22Rv1 (cell line): ENCODE measurements at regions not wholly inside any gene's neighbourhood (a gene's known extent, or its start where the extent isn't known, plus 50 kb on each side); places are given as distances from the start of the nearest gene placed in this dataset.

Experiments used
- CTCF ChIP-seq: fragments of 450-650 bp; IDR thresholded peaks from 2 replicates; pipeline ENCODE4 v1.5.1; 2017; ENCODE audit warnings: mild to moderate bottlenecking
- ZFX ChIP-seq: fragments of 450-650 bp; IDR thresholded peaks from 2 replicates; pipeline ENCODE4 v1.6.1; 2017; ENCODE audit warnings: antibody characterized with exemption, borderline replicate concordance

- no peak for TF ChIP-seq CTCF
- no peak for TF ChIP-seq ZFX
These were observed 286.5 kb upstream of the TMPO start for GRCh38 chr12:98228683-98229539.
